ENCODE measurements at regions not wholly inside any gene's neighbourhood (a gene's known extent, or its start where the extent isn't known, plus 50 kb on each side); places are given as distances from the start of the nearest gene placed in this dataset.

DNA sequence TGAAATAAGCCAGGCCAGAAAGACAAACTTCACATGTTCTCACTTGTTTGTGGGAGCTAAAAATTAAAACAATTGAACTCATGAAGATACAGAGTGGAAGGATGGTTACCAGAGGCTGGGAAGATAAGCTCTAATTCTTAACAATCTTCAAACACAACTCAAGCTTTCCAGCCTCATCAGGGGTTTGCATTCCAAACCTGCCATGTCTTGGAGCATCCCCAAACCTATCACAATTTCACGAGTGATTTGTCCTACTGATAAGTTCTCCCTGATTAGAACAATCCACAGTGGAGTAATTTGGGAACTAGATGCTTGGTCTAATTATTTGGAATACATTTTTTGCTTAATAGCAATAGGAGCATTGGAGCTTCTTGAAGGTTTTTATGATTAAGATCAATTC, 418.5 kb upstream of the PKN2 start:
- TF ChIP-seq POLR2A (IDR thresholded peaks at IDR 0.05; ENCODE audit: low read length) = no peak
- no peak for TF ChIP-seq GATA1 (IDR thresholded peaks at IDR 0.05; ENCODE audit: low read depth, low read length)

Data from erythroblast (primary cell).